Stimulated activated CD8-positive, alpha-beta memory T cell treated with anti-CD3 and anti-CD28 coated beads, Interleukin-7, amount 100 ng/mL, for 1 hour (primary cell): ENCODE measurements at regions not wholly inside any gene's neighbourhood (a gene's known extent, or its start where the extent isn't known, plus 50 kb on each side); places are given as distances from the start of the nearest gene placed in this dataset.

ENCODE experiments used
- DNase-seq, 2 donors: peaks; one replicate each; pipeline ENCODE4 v3.0.0-alpha.2; 2020; ENCODE audit warnings: low read depth in 2 of 2

- DNase-seq: no peak
Measured at GRCh38 chr6:28707387-28708282, 182.0 kb downstream of the GPX5 start.

GRCh38 chr6:28709478-28710349 is 184.0 kb downstream of the GPX5 start:
- no peak for DNase-seq

- no peak for DNase-seq
Measured at GRCh38 chr6:28710466-28711191, 184.9 kb downstream of the GPX5 start.

- no peak for DNase-seq
Measured at GRCh38 chr6:28711325-28711724, 185.6 kb downstream of the GPX5 start.

DNA sequence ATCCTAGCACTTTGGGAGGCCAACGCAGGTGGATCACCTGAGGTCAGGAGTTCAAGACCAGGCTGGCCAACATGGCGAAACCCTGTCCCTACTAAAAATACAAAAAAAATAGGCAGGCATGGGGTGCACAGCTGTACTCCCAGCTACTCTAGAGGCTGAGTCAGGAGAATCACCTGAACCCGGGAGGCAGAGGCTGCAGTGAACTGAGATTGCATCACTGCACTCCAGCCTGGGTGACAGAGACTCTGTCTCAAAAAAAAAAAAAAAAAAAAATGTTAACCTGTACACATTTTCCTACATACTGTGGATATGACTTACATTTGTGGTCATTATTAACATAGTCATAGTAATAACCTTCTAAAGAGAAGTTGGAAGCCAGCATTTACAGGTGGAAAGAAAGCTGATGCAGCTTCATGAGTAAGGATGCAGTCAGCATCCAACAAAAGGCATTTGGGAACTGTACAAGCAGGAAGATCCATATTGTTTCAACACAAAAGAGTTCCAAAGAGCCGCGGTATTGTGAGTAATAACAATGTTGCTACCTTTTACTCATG is 186.2 kb downstream of the GPX5 start:
- no peak for DNase-seq

DNA sequence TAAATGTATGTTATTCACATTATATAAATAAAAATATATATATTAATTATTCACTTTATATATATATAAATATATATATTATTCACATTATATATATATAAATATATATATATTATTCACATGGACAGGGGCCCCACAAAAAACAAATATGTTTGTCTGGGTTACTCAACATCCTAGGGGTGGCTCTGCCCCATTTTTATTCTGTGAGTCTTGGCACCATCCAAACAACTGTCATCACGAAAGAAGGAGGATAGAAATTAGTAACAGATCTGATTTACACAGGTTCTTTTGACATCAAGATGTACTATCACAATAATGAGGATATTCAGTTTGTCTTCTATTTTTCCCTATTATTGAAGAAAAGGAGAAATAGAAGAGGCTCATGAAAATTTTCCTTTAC is 187.3 kb downstream of the GPX5 start:
- DNase-seq: no peak

DNA sequence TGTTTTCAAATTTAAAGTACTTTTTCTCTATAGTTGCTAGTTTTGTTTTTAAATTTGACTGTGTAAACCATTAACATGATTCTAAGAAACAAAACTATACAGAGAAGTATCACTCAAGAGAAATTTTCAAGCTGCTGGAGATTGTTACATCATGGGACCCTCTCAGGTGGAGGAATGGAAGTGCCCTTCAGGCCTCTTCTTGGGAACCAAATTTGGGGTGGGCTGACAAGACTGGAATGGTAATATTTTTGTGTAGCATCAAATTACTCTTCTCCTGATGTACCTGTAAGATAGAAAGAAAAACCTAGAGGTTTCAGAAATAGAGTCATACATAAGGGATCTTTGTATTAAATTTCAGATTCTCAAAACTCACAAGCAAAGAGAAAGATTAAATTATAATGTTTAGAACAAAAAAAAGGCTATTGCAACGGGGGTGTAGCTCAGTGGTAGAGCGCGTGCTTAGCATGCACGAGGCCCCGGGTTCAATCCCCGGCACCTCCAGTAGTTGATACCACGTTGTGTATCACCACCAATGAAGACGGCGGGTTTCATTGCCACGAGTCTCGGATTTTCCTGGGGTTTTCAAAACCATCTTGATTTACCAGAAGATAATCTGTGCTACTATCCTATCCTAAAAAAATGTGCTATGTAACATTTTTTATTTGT is 193.7 kb downstream of the GPX5 start:
- no peak for DNase-seq

DNA sequence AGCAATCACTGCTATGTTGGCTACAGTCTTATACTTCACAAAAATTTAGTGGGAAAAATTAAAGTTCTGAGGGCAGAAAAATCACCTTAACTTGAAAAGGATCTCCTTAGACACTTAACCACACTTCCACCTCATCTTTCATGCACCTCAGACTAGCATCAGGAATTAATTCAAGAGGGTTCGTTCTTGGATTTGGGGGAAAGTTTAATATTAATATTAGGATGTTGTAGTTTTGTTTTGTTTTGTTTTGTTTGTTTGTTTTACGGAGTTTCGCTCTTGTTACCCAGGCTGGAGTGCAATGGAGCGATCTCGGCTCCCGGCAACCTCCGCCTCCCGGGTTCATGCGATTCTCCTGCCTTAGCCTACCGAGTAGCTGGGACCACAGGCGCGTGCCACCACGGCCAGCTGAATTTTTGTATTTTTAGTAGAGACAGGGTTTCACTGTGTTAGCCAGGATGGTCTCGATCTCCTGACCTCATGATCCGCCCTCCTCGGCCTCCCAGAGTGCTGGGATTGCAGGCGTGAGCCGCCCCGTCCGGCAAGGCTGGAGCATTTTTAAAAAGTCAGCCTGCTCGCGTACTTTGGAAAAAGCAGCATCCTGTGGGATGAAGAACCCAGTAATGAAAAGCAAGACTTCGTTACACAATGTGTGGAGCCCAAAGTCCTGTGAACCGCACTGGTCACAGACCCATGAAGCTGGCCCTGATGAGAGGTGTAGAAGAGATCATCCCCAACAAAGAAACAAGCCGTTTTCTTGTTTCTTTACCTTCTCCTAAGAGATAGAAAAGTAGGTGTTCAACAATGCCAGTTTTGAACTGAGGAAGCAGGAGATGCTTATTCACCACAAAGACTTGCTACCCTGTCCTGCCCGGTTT is 194.9 kb downstream of the GPX5 start:
- DNase-seq: no peak

GRCh38 chr6:28721372-28721771 is 195.7 kb downstream of the GPX5 start:
- DNase-seq: no peak

- DNase-seq: no peak
Measured at GRCh38 chr6:28724395-28724794, 198.7 kb downstream of the GPX5 start.

GRCh38 chr6:28725274-28725809 is 198.4 kb downstream of the TRIM27 start:
- no peak for DNase-seq

- DNase-seq: no peak
Measured at GRCh38 chr6:28725890-28726348, 197.9 kb downstream of the TRIM27 start.

- no peak for DNase-seq
Measured at GRCh38 chr6:28726569-28727309, 197.0 kb downstream of the TRIM27 start.

GRCh38 chr6:28727559-28728211 is 196.1 kb downstream of the TRIM27 start:
- no peak for DNase-seq

DNA sequence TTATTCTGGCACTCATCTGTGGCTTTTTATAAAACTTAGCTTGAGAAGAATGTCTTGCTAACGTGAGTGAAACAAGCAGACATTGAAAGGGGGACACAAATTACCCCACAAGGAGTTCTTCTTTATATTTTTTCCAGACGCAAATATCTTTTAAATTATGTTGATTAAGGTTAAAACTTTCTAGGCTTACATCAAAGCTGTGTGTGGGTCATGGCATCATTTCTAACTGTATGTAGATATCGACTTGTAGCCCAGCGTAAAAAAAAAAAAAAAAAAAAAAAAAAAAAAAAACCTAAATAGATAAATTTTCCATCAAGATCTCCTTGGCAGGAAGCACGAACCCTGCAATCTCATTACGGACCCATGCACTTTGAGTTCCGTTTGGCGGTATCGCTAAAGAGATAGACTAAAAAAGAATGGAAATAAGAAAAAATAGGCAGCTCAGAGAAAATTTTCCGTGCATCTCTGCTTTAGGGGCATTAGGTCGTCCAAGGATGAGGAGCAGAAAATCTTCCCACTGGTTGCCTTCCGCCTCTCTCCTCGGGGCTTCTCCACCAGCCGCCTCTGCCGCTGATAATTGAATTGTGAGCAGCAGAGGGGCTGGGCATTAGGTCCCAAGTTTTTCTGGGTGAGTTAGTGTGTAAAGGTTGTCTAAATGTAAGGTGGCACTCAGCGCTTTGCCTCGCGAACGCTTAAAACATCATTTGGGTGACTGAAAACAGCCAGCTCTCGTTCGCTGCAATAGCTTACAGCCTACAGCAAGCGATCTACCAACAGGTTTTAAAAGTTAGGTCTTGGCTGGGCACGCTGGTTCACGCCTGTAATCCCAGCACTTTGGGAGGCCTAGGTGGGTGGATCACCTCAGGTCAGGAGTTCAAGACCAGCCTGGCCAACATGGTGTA is 194.0 kb downstream of the TRIM27 start:
- no peak for DNase-seq

GRCh38 chr6:28732052-28732451 is 191.7 kb downstream of the TRIM27 start:
- no peak for DNase-seq

DNA sequence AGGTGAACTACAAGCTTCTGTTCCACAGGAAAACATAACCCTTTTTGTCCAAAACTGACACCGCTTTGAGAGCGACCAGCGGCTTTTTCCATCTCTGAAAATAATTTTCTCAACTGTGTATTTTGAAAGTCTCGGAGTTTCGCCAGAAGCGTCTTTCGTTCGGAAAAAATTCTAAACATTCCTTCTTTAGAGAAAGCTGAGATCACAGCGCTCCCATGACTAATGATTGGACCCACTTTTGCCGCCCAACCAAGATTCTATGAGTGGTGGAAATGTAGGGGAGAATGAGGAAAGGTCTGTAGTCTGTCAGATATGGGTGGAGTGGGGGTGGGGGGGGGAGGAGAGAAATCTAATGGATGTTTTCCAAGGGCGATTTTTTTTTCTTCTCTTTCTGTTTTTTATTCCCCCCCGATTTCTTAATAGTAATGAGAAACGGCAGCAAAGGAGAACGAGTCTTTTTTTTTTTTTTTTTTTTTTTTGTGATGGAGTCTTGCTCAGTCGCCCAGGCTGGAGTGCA is 189.3 kb downstream of the TRIM27 start:
- DNase-seq: no peak
